ENCODE measurements at regions not wholly inside any gene's neighbourhood (a gene's known extent, or its start where the extent isn't known, plus 50 kb on each side); places are given as distances from the start of the nearest gene placed in this dataset.

GRCh38 chr5:67674159-67674655 is 477.6 kb upstream of the CD180 start:
- TF ChIP-seq TAF1 (IDR thresholded peaks at IDR 0.05; ENCODE audit: borderline replicate concordance, low read depth, low read length) = no peak
- no peak for TF ChIP-seq POLR2A (IDR thresholded peaks at IDR 0.05; ENCODE audit: low read depth, low read length)
- no peak for TF ChIP-seq POLR2AphosphoS5 (IDR thresholded peaks at IDR 0.05; ENCODE audit: low read depth, low read length)
